ENCODE measurements at regions not wholly inside any gene's neighbourhood (a gene's known extent, or its start where the extent isn't known, plus 50 kb on each side); places are given as distances from the start of the nearest gene placed in this dataset.
"Not testable (repeated sequence)": the region's sequence is repeated elsewhere in the genome, so short reads cannot be mapped to it uniquely, and the experiment has no call there.

DNA sequence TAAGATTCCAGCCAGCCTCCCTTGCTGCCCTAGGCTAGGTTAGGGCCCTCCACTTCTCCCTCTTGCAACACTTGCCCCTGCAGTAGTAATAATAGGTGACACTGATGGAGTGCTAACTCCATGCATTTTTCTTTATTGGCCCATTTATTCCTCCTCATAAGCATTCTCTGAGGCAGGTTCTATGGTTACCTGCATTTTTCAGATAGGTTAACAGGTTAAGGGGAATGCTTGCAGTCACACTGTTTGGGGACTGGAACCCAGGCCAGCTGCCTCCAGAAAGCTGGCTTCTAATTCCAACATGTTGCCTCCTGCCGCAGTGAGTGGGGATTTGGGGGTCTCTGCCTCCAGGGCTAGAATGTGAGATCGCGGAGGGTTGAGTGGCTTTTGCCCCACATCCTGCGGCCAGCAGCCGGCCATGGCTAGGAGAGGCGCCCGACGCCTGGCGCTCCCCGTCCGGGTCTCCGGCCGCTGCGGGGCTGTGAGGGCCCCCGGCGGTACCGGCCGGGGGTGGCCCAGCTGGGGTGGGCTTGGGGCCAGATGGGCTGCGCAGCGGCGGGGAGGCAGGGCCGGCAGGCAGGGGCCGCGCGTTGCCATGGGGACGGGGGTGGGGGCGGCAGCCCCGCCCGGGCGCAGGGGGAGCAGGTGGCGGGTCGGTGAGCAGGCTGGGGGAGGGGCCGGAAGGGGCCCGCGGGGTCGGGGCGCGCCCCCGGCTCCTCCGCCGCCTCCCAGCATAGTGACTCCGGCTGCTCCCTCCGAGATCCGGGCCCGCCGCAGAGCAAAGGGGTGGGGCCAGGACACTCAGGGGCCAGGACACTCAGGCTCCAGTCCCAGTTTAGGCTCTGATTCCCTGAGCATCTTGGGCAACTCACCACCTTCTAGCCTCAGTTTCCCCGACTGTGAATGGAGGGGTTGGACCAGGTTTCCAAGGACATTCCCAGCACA lies 68.4 kb upstream of the SSBP3 start:
- DNase-seq: peak; percentile 40

DNA sequence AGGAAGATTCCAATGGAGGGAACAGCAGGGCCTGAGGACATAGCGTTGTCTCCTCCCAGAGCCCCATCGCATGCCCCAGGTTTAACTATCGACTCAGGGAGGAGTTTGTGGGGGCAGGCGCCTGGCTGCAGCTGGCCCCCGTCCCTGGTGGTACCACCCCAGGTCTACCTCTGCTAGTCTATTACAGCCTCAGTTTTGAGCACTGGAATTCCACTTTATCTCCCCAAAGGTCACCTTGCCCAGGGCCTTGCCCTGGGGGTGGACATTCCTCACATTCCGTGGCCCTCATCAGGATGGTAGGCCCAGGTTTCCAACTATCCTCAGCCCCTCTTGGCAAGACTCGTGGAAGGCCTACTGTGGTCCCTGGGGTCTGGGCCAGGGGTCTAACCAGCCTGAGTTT lies 65.4 kb upstream of the SSBP3 start:
- no peak for DNase-seq

DNA sequence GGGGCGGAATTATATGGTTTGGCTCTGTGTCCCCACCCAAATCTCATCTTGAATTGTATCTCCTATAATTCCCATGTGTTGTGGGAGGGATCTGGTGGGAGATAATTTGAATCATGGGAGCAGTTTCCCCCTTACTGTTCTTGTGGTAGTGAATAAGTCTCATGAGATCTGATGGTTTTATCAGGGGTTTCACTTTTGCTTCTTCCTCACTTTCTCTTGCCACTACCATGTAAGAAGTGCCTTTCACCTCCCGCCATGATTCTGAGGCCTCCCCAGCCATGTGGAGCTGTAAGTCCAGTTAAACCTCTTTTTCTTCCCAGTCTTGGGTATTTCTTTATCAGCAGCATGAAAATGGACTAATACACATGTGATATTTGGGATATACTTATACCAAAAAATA lies 63.2 kb upstream of the SSBP3 start:
- not testable (repeated sequence) for DNase-seq

DNA sequence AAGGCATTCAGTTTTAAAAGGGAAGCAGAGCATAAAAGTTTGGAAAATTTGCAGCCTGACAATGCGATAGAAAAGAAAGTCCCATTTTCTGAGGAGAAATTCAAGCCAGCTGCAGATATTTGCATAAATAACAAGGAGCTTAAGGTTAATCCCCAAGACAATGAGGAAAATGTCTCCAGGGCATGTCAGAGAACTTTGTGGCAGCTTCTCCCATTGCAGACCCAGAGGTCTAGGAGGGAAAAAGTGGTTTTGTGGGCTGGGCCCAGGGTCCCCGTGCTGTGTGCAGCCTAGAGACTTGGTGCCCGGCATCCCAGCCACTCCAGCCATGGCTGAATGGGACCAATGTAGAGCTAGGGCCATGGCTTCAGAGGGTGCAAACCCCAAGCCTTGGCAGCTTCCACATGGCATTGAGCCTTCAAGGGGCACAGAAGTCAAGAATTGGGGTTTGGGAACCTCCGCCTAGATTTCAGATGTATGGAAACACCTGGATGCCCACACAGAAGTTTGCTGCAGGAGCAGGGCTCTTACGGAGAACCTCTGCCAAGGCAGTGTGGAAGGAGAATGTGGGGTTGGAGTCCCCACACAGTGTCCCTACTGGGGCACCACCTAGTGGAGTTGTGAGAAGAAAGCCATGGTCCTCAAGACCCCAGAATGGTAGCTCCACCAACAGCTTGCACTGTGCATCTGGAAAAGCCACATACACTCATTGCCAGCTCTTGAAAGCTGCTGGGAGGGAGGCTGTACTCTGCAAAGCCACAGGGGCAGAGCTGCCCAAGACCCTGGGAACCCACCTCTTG lies 62.3 kb upstream of the SSBP3 start:
- DNase-seq: not testable (repeated sequence)

DNA sequence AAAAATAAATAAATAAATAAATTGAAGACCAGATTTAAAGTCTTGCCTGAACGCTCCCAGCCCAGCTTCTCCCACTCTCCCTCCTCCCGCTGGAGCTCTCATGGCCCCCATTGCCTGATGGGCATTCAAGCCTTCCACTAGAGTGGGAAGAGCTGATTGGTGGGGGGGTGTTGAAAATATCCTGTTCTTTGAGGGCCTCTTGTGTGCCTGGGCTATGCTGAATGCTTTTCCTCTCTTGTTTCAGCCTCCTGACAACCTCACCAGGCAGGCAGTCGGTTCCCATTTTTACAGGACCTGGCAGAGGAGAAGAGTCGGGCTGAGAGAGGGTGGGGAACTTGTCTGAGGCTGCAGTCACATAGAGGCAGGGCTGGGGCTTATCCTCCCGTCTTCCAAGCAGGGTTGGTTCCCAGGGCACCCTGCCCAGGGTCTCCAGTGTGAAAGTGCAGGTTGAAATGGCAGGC lies 59.2 kb upstream of the SSBP3 start:
- DNase-seq: no peak

DNA sequence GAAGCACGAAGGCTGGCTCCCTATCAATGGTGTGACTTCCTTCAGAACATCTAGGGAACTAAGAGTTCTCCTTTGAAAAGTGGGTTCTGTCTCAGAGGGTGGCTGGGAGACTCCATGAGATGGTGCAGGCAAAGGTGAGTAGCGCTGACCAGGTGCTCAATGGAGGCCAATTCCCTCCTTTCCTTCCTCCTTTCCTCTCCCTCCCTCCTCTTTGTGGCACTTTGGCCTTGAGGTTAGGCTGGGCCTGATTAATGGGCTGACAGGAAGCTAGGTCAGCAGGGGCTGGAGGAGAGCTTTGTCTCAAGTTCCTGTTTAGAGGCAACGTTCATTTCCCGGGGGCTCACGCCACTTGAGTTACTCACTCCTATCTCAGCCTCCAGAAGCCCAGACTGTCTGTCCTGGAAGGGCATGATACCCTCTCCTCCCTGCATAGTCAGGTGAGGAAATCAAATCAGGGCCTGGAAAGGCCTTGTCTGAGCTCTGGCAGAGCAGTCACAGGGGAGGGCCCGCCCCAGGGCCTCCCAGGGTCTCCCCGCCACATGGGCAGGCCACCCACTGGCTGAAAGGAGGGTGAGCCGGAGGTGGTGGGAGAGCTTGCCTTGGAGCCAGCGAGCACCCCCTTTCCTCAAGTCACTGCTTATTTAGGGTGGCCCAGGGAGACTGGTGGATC lies 58.4 kb upstream of the SSBP3 start:
- no peak for DNase-seq

DNA sequence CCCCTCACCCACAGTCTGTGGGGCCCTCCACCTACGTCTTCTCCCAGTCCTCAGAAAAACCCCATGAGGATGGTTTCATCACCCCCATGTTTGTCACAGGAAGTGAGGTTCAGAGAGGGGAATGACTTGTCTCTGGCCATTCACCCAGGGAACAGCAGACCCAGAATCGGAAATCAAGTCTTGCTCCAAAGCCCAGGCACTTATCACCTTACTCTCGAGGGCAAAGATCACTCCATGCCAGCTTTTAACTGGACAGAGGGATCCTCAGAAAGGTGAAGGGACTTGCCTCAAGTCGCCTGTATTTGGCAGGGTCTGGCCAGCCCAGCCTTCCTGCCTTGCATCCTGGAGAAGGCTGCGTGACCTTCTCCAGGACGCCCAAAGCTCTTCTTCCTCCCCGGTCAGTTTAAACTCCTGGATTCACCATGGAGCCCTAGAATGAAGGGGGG lies 57.9 kb upstream of the SSBP3 start:
- DNase-seq: no peak

DNA sequence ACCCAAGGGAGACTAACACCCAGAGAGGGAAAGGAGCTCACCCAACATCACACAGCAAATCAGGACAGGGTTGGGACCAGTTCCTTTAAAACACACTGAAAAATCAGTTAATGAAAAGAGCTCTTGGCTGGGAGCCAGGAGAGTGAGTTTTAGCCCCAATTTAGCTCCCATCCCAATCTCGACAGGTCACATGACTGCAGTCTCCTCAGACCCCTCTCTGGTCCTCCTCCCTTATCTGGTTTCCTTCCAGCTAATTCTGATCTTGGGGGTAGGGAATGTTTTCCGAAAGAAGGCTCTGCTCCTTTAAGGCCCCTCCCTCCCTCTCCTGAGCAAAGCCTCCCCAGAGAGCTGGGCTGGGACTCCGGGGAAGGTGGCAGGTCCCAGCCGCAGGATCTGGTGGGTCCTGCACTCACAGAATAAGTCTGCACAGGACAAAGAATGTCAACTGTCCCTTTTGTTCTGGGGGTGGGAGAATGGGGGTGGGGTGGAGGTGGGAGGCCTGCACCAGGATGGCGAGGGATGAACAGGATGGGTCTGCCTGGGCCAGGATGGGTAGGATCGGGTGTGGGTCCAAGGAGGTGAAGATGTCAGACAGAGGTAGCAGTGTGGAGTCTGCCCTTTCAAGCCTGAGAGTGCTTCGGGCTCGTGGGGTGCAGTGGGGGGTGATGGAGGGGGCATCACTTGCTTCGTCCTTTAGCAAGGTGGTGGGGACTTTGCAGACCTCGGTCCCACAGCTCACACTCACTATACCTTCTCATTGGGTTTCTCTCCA lies 57.3 kb upstream of the SSBP3 start:
- no peak for DNase-seq

DNA sequence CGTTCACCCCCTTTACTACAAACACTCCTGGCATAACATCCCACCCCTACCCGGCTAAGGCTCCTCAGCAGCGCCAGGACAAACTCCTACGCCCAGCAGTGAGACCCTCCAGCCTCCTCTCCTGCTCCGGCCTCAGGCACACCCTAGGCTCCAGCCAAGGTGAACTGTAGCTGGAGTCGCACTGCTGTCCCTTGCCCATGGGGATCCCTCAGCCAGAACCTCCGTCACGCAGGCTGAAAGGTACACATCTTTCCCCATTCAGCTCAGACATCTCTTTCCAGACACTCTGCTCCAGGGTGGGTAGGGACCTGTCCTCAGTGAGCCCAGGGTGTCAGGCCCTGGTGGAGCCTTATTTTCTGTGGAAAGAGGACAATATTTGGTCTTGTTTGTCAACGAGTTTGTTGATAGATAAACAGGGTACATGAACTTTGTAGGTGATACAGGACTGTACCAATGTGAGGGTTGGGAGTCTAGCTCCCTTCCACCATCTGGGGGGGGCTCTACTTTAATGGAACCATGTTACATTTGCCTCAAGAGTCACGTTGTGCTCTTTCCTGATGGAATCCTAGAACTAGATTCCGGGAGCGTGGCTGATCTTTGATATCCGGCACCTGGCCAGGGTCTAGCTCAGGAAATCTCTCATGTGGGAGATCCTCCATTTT lies 56.5 kb upstream of the SSBP3 start:
- DNase-seq: no peak

DNA sequence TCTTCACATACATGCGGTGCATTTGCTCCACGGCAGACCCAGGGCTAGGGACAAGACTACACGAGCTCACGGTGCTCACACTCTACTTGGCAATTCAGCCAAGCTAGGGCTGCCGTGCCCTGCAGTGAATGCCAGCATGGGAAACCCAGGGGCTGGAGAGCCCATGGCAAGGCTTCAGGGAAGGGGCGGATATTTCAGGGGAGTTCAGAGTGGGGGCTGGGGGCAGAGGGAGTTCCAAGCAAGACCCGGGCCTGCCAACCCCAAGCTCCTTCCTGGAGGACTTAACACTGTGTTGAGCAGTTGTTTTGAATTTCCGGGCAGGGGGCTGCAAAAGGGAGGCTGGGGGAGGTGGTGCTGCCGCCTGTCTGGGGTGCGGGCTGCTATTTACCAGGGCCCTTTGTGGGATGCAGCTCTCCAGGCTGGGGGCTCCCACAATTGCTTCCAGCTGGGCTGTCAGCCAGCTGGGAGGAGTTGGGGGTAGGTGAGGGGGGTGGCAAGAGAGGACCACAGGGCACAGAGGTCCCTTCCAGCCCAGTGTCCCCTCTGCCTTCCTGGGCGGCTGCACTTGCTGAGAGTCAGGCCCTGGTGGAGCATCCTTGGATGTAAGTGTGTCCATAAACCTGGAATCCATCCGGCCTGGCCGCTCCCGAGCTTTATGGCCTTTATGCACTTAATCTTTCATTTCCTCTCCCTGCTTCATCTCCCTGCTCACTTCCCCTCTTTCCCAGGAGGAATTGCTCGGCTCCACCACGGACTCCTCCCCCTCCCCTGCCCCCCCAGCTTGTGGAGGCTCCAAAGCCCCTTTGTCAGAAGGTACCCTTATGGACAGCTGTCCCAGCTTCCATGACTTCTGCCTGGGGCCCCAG lies 55.8 kb upstream of the SSBP3 start:
- no peak for DNase-seq

DNA sequence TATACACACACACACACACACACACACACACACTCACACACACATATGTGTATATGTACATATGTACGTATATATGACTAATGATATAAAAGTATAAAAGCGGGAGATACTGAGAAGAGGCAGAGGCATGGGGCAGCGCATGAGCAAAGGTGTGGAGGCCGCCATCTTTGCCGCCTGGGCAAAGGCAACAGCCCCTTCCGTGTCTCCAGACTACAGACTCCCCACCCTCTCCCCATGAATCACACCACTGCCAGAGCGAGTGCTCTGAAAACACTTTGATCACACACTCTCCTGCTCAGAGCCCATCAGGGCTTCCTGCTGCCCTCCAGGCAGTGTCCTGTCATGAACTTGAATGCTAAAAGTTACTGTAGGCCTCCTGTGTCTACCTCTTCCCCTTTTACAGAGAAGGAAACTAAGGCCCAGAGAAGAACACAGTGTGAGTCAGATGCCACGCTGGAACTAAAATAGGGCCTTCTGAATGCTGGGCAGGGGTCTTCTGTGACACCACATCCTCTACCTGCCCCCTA lies 54.7 kb upstream of the SSBP3 start:
- DNase-seq: no peak

DNA sequence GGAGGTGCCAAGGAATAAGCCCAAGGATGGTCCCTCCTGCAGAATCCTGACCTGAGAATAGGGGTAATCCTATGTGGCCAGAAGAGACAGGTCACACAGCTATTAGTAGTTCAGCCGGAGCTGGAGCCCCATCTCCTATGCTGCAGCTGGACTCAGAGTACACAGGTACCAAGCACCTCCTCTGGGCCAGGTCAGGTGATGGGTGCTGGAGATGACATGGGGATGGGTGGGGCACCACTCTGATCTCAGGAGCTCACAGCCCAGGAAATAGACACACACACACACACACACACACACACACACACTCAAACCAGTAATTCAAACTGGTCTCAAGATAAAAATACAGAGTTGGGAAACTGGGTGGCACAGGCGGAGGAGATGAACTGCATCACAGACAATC lies 54.2 kb upstream of the SSBP3 start:
- peak; percentile 50 for DNase-seq

DNA sequence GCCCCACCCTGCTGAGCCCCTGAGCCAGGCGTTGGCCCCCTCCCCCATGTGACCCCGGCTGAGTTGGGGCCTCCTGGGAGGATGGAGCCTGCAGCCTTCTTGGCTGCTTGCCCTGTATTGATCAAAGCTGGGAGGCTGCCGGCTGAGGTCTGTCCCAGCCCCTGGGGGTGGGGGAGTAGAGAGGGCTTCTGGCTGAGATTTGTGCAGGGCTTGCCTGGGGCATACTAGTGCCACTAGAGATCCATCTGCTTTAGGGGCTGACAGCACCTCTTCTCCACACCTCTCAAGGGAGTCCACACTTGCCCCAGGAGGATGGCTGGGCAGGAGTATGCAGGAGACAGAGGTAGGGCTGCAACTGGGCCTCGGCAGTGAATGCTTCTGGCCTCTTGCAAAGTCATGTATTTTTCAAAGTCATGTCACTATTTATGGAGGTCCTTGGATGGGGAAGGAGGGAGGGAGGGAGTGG lies 53.6 kb upstream of the SSBP3 start:
- no peak for DNase-seq

DNA sequence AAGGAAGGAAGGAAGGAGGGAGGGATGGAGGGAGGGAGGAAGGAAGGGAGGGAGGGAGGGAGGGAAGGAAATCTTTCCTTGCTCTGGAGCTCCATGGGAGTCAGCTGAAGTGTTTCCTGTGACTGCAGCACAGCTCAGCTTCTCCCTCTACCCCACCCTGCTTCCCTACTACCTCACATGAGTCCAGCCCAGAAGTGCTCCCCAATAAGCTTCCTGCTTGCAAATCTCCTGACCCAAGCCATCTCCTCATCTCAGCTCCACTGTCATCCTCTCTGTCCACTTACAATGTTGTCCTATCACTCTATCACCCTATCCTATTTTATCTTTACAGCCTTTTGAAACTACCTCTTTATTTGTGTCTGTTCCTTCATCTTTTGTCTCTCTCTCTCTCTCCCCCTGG lies 52.9 kb upstream of the SSBP3 start:
- DNase-seq: no peak

DNA sequence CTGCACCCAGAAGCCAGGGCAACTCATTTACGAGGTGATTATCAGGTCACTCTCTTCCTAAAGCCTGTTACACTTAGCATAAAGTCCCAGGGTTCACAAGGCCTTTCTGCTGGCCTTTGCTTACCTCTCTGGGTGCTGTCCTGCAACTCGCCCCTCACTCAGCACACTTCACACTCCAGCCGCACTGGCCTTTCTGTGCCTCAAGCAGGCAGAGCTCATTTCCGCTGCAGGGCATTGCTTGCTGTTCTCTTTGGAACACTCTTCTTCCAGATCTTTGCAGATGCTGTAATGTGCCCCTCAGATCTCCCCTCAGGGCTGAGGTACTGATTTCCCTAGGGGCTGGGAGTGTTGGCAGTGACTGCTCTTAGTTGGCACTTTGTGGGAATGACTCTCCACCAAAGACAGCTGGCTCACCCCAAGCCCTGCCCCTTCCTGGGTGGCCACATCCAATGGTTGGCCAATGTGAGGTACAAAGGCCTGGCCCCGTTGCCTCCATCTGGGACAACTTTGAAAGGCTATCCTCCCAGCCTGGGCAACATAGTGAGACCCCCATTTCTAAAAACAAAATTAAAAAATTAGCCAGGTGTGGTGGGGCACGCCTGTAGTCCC lies 50.8 kb upstream of the SSBP3 start:
- DNase-seq: no peak

DNA sequence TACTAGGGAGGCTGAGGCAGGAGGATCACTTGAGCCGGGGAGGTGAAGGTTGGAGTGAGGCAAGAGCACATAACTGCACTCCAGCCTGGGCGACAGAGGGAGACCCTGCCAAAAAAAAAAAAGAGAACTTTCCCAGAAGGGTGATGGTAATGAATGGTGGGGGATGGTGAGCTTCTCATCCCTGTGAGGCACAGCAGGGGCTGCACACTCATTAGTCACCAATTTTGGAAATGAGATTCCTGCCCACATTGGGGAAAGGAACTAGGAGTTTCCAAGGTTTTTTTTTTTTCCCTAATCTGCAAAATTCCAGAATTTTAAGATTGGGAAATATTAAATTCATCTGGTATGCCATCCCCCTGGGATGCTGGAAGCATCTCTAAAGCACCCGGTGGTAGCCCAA lies 50.2 kb upstream of the SSBP3 start:
- no peak for DNase-seq

All from activated T-cell treated with anti-CD3 and anti-CD28 coated beads, Interleukin-2, amount 50 U/mL, for 1 hour (primary cell).